Adrenal gland (tissue), 5 donors: ENCODE measurements at regions not wholly inside any gene's neighbourhood (a gene's known extent, or its start where the extent isn't known, plus 50 kb on each side); places are given as distances from the start of the nearest gene placed in this dataset.

Experiments used
- POLR2A ChIP-seq, 2 donors: fragments of 450-650 bp; IDR thresholded peaks; one replicate each; pipeline ENCODE4 v1.6.1; 2017; ENCODE audit warnings: antibody characterized with exemption in 2 of 2, mild to moderate bottlenecking in 2 of 2, moderate library complexity in 1 of 2
- TF ChIP-seq, protein P1 (sequence below), 6 experiments: fragments of 450-650 bp in 4 of 6; fragments of 200-600 bp in 2 of 6; sonication (generic) in 1 of 6; IDR thresholded peaks; 1 replicate in 5 of 6; 2 replicates in 1 of 6; pipeline versions ENCODE4 v1.5.1 to v1.8.0; 2016 to 2021; ENCODE audit warnings: antibody characterized with exemption in 6 of 6, mild to moderate bottlenecking in 2 of 6, moderate library complexity in 1 of 6
- donor health status: DM: no; HTN: no; CAD: no.

- TF ChIP-seq, protein P1, sequence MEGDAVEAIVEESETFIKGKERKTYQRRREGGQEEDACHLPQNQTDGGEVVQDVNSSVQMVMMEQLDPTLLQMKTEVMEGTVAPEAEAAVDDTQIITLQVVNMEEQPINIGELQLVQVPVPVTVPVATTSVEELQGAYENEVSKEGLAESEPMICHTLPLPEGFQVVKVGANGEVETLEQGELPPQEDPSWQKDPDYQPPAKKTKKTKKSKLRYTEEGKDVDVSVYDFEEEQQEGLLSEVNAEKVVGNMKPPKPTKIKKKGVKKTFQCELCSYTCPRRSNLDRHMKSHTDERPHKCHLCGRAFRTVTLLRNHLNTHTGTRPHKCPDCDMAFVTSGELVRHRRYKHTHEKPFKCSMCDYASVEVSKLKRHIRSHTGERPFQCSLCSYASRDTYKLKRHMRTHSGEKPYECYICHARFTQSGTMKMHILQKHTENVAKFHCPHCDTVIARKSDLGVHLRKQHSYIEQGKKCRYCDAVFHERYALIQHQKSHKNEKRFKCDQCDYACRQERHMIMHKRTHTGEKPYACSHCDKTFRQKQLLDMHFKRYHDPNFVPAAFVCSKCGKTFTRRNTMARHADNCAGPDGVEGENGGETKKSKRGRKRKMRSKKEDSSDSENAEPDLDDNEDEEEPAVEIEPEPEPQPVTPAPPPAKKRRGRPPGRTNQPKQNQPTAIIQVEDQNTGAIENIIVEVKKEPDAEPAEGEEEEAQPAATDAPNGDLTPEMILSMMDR (IDR thresholded peaks at IDR 0.05): no peak
- TF ChIP-seq POLR2A (IDR thresholded peaks at IDR 0.05): no peak
Measured at GRCh38 chr12:90003688-90004087, 295.1 kb upstream of the ATP2B1 start.
